SK-N-MC (cell line): ENCODE measurements at regions not wholly inside any gene's neighbourhood (a gene's known extent, or its start where the extent isn't known, plus 50 kb on each side); places are given as distances from the start of the nearest gene placed in this dataset.

Source experiments
- EZH2 ChIP-seq: fragments of 200-600 bp; sonication (generic); IDR thresholded peaks from one replicate; pipeline ENCODE4 v1.6.1; 2017; ENCODE audit warnings: antibody characterized with exemption
- POLR2AphosphoS5 ChIP-seq: IDR thresholded peaks from 2 replicates; pipeline ENCODE4 v1.6.1; 2012; ENCODE audit warnings: mild to moderate bottlenecking, low read depth, low read length, borderline replicate concordance

GRCh38 chr12:46464863-46465262 lies 92.3 kb upstream of the SLC38A2 start:
- TF ChIP-seq EZH2, result no peak
- no peak for TF ChIP-seq POLR2AphosphoS5
